ENCODE measurements at regions not wholly inside any gene's neighbourhood (a gene's known extent, or its start where the extent isn't known, plus 50 kb on each side); places are given as distances from the start of the nearest gene placed in this dataset.

GRCh38 chr13:99061411-99061810 is 83.5 kb upstream of the DOCK9 start:
- H4K20me1 ChIP-seq (ENCODE audit: insufficient read depth), result no peaks in the 10 kb centered on the region
- BruUV-seq (replicated peaks), result no TSS peak
- ChIA-PET POLR2A (no interaction called here), CTCF (no interaction called here), RAD21 (ENCODE audit: low non-redundant PET in 1 of 2, low total read pairs in 2 of 2, uncharacterized antibody in 2 of 2, unreplicated experiment in 2 of 2) (no interaction called here)
- DNase-seq (ENCODE audit: low read depth, low spot score) (no peak), ATAC-seq (no peak)
- intact Hi-C loops (cut with micrococcal nuclease), result no loop called here
- no peaks in the 10 kb centered on the region for H3K9me2 ChIP-seq (ENCODE audit: insufficient read depth)
- H3K36me3 ChIP-seq (ENCODE audit: control insufficient read depth in 1 of 2, insufficient read depth in 2 of 2, low read length in 2 of 2), result no peaks in the 10 kb centered on the region
- TF ChIP-seq SRF (IDR thresholded peaks at IDR 0.05; ENCODE audit: low read depth) (no peak), REST (IDR thresholded peaks at IDR 0.05; ENCODE audit: low read depth) (no peak), YY1 (IDR thresholded peaks at IDR 0.05; ENCODE audit: extremely low read depth, insufficient replicate concordance, low read depth, low read length) (no peak), FOSL1 (IDR thresholded peaks at IDR 0.05; ENCODE audit: low read depth) (no peak), SP1 (IDR thresholded peaks at IDR 0.05; ENCODE audit: low read depth) (no peak)
- TF ChIP-seq, protein P1, sequence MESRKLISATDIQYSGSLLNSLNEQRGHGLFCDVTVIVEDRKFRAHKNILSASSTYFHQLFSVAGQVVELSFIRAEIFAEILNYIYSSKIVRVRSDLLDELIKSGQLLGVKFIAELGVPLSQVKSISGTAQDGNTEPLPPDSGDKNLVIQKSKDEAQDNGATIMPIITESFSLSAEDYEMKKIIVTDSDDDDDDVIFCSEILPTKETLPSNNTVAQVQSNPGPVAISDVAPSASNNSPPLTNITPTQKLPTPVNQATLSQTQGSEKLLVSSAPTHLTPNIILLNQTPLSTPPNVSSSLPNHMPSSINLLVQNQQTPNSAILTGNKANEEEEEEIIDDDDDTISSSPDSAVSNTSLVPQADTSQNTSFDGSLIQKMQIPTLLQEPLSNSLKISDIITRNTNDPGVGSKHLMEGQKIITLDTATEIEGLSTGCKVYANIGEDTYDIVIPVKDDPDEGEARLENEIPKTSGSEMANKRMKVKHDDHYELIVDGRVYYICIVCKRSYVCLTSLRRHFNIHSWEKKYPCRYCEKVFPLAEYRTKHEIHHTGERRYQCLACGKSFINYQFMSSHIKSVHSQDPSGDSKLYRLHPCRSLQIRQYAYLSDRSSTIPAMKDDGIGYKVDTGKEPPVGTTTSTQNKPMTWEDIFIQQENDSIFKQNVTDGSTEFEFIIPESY (IDR thresholded peaks at IDR 0.05; ENCODE audit: extremely low read depth, insufficient replicate concordance, low read length), result no peak
- no peaks in the 10 kb centered on the region for H3K27me3 ChIP-seq (ENCODE audit: insufficient read depth, low read length)
- H3K4me1 ChIP-seq (ENCODE audit: control insufficient read depth in 1 of 2, insufficient read depth in 2 of 2, low read length in 2 of 2), result peaks cover under 1 to 16% of the 10 kb centered on the region in 2 experiments; a peak in 3 of 4 replicates
- no peak overlapping the region for H3K27ac ChIP-seq (ENCODE audit: low read depth, low read length)
- no peak overlapping the region for H3K4me2 ChIP-seq (ENCODE audit: low read length)
- no peaks in the 10 kb centered on the region for H3K9me3 ChIP-seq (ENCODE audit: control insufficient read depth in 1 of 2, insufficient read depth in 1 of 2, low read depth in 1 of 2, low read length in 2 of 2)
- H3K4me3 ChIP-seq (replicated peaks in 1 of 2; ENCODE audit: low read depth in 1 of 2, low read length in 2 of 2), result no peak overlapping the region
- peaks cover 17% of the 10 kb centered on the region for H3K79me2 ChIP-seq (ENCODE audit: insufficient read depth, low read length)
- H3K9ac ChIP-seq (ENCODE audit: low read length), result no peak overlapping the region
- no peak overlapping the region for H2AFZ ChIP-seq (ENCODE audit: low read depth, low read length, poor library complexity, severe bottlenecking)

All from HCT116 (cell line).